IMR-90 (cell line): ENCODE measurements at regions not wholly inside any gene's neighbourhood (a gene's known extent, or its start where the extent isn't known, plus 50 kb on each side); places are given as distances from the start of the nearest gene placed in this dataset.

Source experiments
- ATAC-seq: fragments of 200-7000 bp; cut with Tn5 transposase; 2 replicates; pipeline ENCODE4 v1.9.1; 2020; ENCODE audit warnings: low read depth, mild to moderate bottlenecking, moderate library complexity
- BruUV-seq: library from RNA; stranded (reverse); fragments of 400-500 nt; replicated peaks from 2 replicates; lab custom pipeline; 2021; lab: Mats Ljungman, UMichigan
- CTCF ChIA-PET: fragments of 300-600 bp; formaldehyde crosslinking; extraction: SDS; loops from one replicate; lab custom pipeline; 2021; ENCODE audit warnings: antibody characterized with exemption; lab: Yijun Ruan, JAX
- POLR2A ChIA-PET: fragments of 300-600 bp; sonication (Branson Sonifier 250); formaldehyde crosslinking; loops from one replicate; lab custom pipeline; 2022; ENCODE audit warnings: antibody characterized with exemption; ENCODE audit not compliant: unreplicated experiment; lab: Charles Lee
- DNase-seq: peaks from one replicate; pipeline ENCODE4 v3.0.0; 2013
- H2AFZ ChIP-seq: replicated peaks from 2 replicates; pipeline ENCODE3; 2013; ENCODE audit warnings: low read length, mild to moderate bottlenecking; ENCODE audit not compliant: poor library complexity
- H2AK5ac ChIP-seq: 2 replicates; pipeline ENCODE4 v1.6.1; 2013; ENCODE audit warnings: low read depth, low read length, inconsistent platforms
- H2AK9ac ChIP-seq: replicated peaks from 2 replicates; pipeline ENCODE3; 2013; ENCODE audit warnings: mild to moderate bottlenecking, low read depth, low read length, moderate library complexity; ENCODE audit not compliant: poor library complexity
- H2BK120ac ChIP-seq: 2 replicates; pipeline ENCODE4 v1.6.1; 2013; ENCODE audit warnings: low read depth, low read length, inconsistent platforms
- H2BK15ac ChIP-seq: 3 replicates; pipeline ENCODE4 v1.6.1; 2013; ENCODE audit warnings: low read depth, low read length, inconsistent platforms
- H2BK20ac ChIP-seq: 2 replicates; pipeline ENCODE4 v1.6.1; 2013; ENCODE audit warnings: low read depth, mild to moderate bottlenecking, inconsistent platforms, low read length, moderate library complexity
- H2BK5ac ChIP-seq: 2 replicates; pipeline ENCODE4 v1.6.1; 2013; ENCODE audit warnings: mild to moderate bottlenecking, low read depth, low read length, inconsistent platforms; ENCODE audit not compliant: poor library complexity, severe bottlenecking
- H3K14ac ChIP-seq: replicated peaks from 2 replicates; pipeline ENCODE4 v1.6.1; 2013; ENCODE audit warnings: low read depth, low read length, inconsistent platforms
- H3K18ac ChIP-seq: 2 replicates; pipeline ENCODE4 v1.6.1; 2013; ENCODE audit warnings: low read depth, low read length, control low read depth
- H3K23ac ChIP-seq: 2 replicates; pipeline ENCODE4 v1.6.1; 2013; ENCODE audit warnings: low read depth, low read length, inconsistent platforms
- H3K27ac ChIP-seq: 2 replicates; pipeline ENCODE4 v1.5.1; 2013; ENCODE audit warnings: mild to moderate bottlenecking, control low read depth, low read length; ENCODE audit not compliant: insufficient read depth
- H3K27me3 ChIP-seq: 2 replicates; pipeline ENCODE4 v1.6.1; 2013; ENCODE audit warnings: low read length; ENCODE audit not compliant: control insufficient read depth, insufficient read depth
- H3K36me3 ChIP-seq: 2 replicates; pipeline ENCODE4 v1.6.1; 2013; ENCODE audit warnings: low read length, mixed read lengths; ENCODE audit not compliant: control insufficient read depth, insufficient read depth
- H3K4ac ChIP-seq: 2 replicates; pipeline ENCODE4 v1.6.1; 2013; ENCODE audit warnings: low read depth, low read length, inconsistent platforms
- H3K4me1 ChIP-seq: 2 replicates; pipeline ENCODE4 v1.6.1; 2013; ENCODE audit warnings: low read length, mixed read lengths; ENCODE audit not compliant: control insufficient read depth, insufficient read depth
- H3K4me2 ChIP-seq: 2 replicates; pipeline ENCODE4 v1.6.1; 2013; ENCODE audit warnings: low read depth, mild to moderate bottlenecking, control low read depth, low read length, moderate library complexity
- H3K4me3 ChIP-seq: 2 replicates; pipeline ENCODE4 v1.5.1; 2013; ENCODE audit warnings: low read depth, mild to moderate bottlenecking, control low read depth, low read length, moderate library complexity; ENCODE audit not compliant: insufficient read depth
- H3K56ac ChIP-seq: 2 replicates; pipeline ENCODE4 v1.6.1; 2013; ENCODE audit warnings: low read length, inconsistent platforms; ENCODE audit not compliant: insufficient read depth; ENCODE audit errors: extremely low read depth
- H3K79me1 ChIP-seq, 2 experiments: 2 replicates each; pipeline ENCODE4 v1.6.1; 2013; ENCODE audit warnings: low read length in 2 of 2, inconsistent platforms in 1 of 2, low read depth in 1 of 2
- H3K9ac ChIP-seq: 2 replicates; pipeline ENCODE4 v1.6.1; 2013; ENCODE audit warnings: low read depth, low read length, control low read depth
- H3K9me1 ChIP-seq: 2 replicates; pipeline ENCODE4 v1.6.1; 2013; ENCODE audit warnings: low read length, inconsistent platforms; ENCODE audit not compliant: insufficient read depth
- H3K9me3 ChIP-seq: 2 replicates; pipeline ENCODE4 v1.6.1; 2013; ENCODE audit warnings: low read length; ENCODE audit not compliant: control insufficient read depth, insufficient read depth
- H4K20me1 ChIP-seq: 2 replicates; pipeline ENCODE4 v1.6.1; 2013; ENCODE audit warnings: low read length, inconsistent platforms; ENCODE audit not compliant: insufficient read depth
- H4K5ac ChIP-seq: 2 replicates; pipeline ENCODE4 v1.6.1; 2013; ENCODE audit warnings: mild to moderate bottlenecking, low read depth, low read length, control low read depth
- H4K8ac ChIP-seq, 2 experiments: 2 replicates each; pipeline ENCODE4 v1.6.1; 2013; ENCODE audit warnings: low read depth in 2 of 2, low read length in 2 of 2, control low read depth in 1 of 2, inconsistent platforms in 1 of 2
- H4K91ac ChIP-seq: 2 replicates; pipeline ENCODE4 v1.6.1; 2013; ENCODE audit warnings: low read depth, low read length, inconsistent platforms; ENCODE audit not compliant: insufficient read depth
- BHLHE40 ChIP-seq: fragments of 150-350 bp; IDR thresholded peaks from 2 replicates; pipeline ENCODE4 v1.6.1; 2016; ENCODE audit warnings: mild to moderate bottlenecking, low read depth, low read length
- CEBPB ChIP-seq: IDR thresholded peaks from 2 replicates; pipeline ENCODE4 v1.6.1; 2012; ENCODE audit warnings: low read depth, low read length, improper control_type of control experiment
- CHD1 ChIP-seq: IDR thresholded peaks from 2 replicates; pipeline ENCODE4 v1.6.1; 2012; ENCODE audit warnings: low read depth, low read length, improper control_type of control experiment
- FOS ChIP-seq: fragments of 150-350 bp; IDR thresholded peaks from 2 replicates; pipeline ENCODE4 v1.6.1; 2016; ENCODE audit warnings: low read depth, low read length
- MAFK ChIP-seq: IDR thresholded peaks from 2 replicates; pipeline ENCODE4 v1.6.1; 2012; ENCODE audit warnings: low read depth, low read length, improper control_type of control experiment
- MAZ ChIP-seq: IDR thresholded peaks from 2 replicates; pipeline ENCODE4 v1.6.1; 2012; ENCODE audit warnings: low read depth, mild to moderate bottlenecking, low read length, improper control_type of control experiment, moderate library complexity, borderline replicate concordance
- MXI1 ChIP-seq: IDR thresholded peaks from 2 replicates; pipeline ENCODE4 v1.6.1; 2012; ENCODE audit warnings: low read depth, mild to moderate bottlenecking, low read length, moderate library complexity, borderline replicate concordance
- NFE2L2 ChIP-seq: fragments of 150-350 bp; IDR thresholded peaks from 2 replicates; pipeline ENCODE4 v1.6.1; 2016; ENCODE audit warnings: low read depth, mild to moderate bottlenecking, low read length
- POLR2A ChIP-seq: IDR thresholded peaks from 2 replicates; pipeline ENCODE4 v1.6.1; 2012; ENCODE audit warnings: mild to moderate bottlenecking, low read depth, low read length
- RAD21 ChIP-seq: IDR thresholded peaks from 2 replicates; pipeline ENCODE4 v1.6.1; 2012; ENCODE audit warnings: low read length, improper control_type of control experiment
- RCOR1 ChIP-seq: IDR thresholded peaks from 2 replicates; pipeline ENCODE4 v1.6.1; 2012; ENCODE audit warnings: mild to moderate bottlenecking, low read length, improper control_type of control experiment; ENCODE audit not compliant: insufficient replicate concordance
- RFX5 ChIP-seq: IDR thresholded peaks from 2 replicates; pipeline ENCODE4 v1.8.0; 2012; ENCODE audit warnings: low read depth, mild to moderate bottlenecking, low read length, moderate library complexity
- SMC3 ChIP-seq: fragments of 150-350 bp; IDR thresholded peaks from 2 replicates; pipeline ENCODE4 v1.6.1; 2016; ENCODE audit warnings: low read depth, mild to moderate bottlenecking, antibody characterized with exemption, low read length, moderate library complexity
- WGBS, 2 experiments: methylation state at CpG; one replicate each; pipeline versions ENCODE4 v1.1.5 to v1.1.7; 2013; ENCODE audit warnings: missing lambda C conversion rate in 2 of 2; ENCODE audit not compliant: insufficient read length in 1 of 2; ENCODE audit errors: extremely low coverage in 2 of 2; 5-methylcytosine and 5-hydroxymethylcytosine counted together
- dilution Hi-C: fragments of 300-500 bp; cut with HindIII; formaldehyde crosslinking; loops from one replicate; pipeline ENCODE4 v1.14.3; 2018; ENCODE audit warnings: low sequenced_read_pairs; ENCODE audit not compliant: unreplicated experiment
- in situ Hi-C: fragments of 300-500 bp; cut with MboI; formaldehyde crosslinking; loops from 3 replicates; pipeline ENCODE4 v1.14.3; 2019; ENCODE audit warnings: low sequenced_read_pairs, inconsistent platforms, mixed read lengths
- intact Hi-C: fragments of 100-400 bp; cut with micrococcal nuclease; formaldehyde crosslinking; loops from 2 replicates; pipeline ENCODE4 v1.10.0; 2022
- TF ChIP-seq, protein P1 (sequence below): fragments of 150-350 bp; IDR thresholded peaks from 2 replicates; pipeline ENCODE4 v1.6.1; 2017; ENCODE audit warnings: mild to moderate bottlenecking, antibody characterized with exemption, low read length, low read depth
- TF ChIP-seq, protein P2 (sequence below): fragments of 150-350 bp; IDR thresholded peaks from 2 replicates; pipeline ENCODE4 v1.6.1; 2016; ENCODE audit warnings: low read depth, mild to moderate bottlenecking, low read length, moderate library complexity, borderline replicate concordance
- TF ChIP-seq, protein P3 (sequence below): conservative IDR thresholded peaks from 2 replicates; pipeline ENCODE4 v1.5.1; 2012; ENCODE audit warnings: mild to moderate bottlenecking, low read depth, low read length, improper control_type of control experiment

DNA sequence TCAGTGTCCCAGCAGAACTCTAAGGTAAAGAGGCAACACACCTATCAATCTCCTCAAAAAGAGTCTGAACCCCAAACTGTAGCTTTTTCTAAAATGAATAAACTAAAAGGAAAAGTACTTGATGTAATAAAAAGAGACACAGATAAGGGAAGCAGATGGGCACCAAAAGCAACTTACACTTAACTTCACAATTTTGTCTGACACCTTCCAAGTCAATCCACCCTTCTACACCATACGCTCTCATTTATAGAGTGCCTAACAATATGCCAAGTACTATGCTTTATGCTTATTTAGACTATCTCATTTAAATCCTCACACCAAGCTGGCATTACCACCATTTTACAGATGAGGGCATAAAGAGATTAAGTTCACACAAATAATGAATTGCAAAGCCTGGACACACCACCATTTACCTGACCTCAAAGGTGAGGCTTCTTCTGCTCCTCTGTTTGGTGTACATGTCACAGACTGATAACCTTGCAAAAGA, 90.6 kb upstream of the DST start:
- Histone ChIP-seq H3K27me3 (no peaks in the 10 kb centered on the region), H2AK5ac (no peak overlapping the region), H3K4me1 (peaks cover 15% of the 10 kb centered on the region), H3K56ac (no peak overlapping the region), H4K5ac (peak overlapping the region; percentile 39; the same call in 1 of the 2 replicates), H2BK5ac (peak overlapping the region; percentile 77), H2BK15ac (0 out of 3 replicates have a peak overlapping the region, but pooled peaks have one; percentile 16), H3K36me3 (no peaks in the 10 kb centered on the region; the same call in 1 of the 2 replicates), H3K9ac (0 out of 2 replicates have a peak overlapping the region, but pooled peaks have one; percentile 18), H2BK20ac (0 out of 2 replicates have a peak overlapping the region, but pooled peaks have one; percentile 36), H3K18ac (peak overlapping the region; percentile 50; the same call in 1 of the 2 replicates), H3K9me1 (peaks cover 13% of the 10 kb centered on the region), H2AK9ac (no peak overlapping the region), H2BK120ac (peak overlapping the region; percentile 54; the same call in 1 of the 2 replicates), H2AFZ (no peak overlapping the region), H3K79me1 (peaks cover 15 to 53% of the 10 kb centered on the region in 2 experiments), H3K4ac (peak overlapping the region; percentile 42; the same call in 1 of the 2 replicates), H4K91ac (peak overlapping the region; percentile 65), H4K8ac (peak overlapping the region; percentile 6 to 10; a peak in 2 of 4 replicates), H3K4me3 (no peak overlapping the region), H3K27ac (peak overlapping the region; percentile 51; the same call in 1 of the 2 replicates), H3K14ac (peak overlapping the region; percentile 57; the same call in 1 of the 2 replicates), H3K23ac (peak overlapping the region; percentile 43; the same call in 1 of the 2 replicates), H4K20me1 (peaks cover 7% of the 10 kb centered on the region), H3K9me3 (no peaks in the 10 kb centered on the region), H3K4me2 (peak overlapping the region; percentile 68; the same call in 1 of the 2 replicates)
- no CpG with 5 or more reads among the region's 1 CpG for WGBS, 2 experiments
- intact Hi-C loops (no loop called here), dilution Hi-C loops (no loop called here), in situ Hi-C loops (no loop called here)
- CTCF ChIA-PET, result no interaction called here
- POLR2A ChIA-PET, result no interaction called here
- DNase-seq (no peak), ATAC-seq (no peak)
- no TSS peak for BruUV-seq
- TF ChIP-seq RCOR1, result no peak
- TF ChIP-seq MAZ, result no peak
- no peak for TF ChIP-seq RFX5
- TF ChIP-seq CHD1, result no peak
- no peak for TF ChIP-seq NFE2L2
- TF ChIP-seq, protein P1, sequence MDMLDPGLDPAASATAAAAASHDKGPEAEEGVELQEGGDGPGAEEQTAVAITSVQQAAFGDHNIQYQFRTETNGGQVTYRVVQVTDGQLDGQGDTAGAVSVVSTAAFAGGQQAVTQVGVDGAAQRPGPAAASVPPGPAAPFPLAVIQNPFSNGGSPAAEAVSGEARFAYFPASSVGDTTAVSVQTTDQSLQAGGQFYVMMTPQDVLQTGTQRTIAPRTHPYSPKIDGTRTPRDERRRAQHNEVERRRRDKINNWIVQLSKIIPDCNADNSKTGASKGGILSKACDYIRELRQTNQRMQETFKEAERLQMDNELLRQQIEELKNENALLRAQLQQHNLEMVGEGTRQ, result no peak
- TF ChIP-seq FOS, result no peak
- no peak for TF ChIP-seq MAFK
- no peak for TF ChIP-seq RAD21
- TF ChIP-seq, protein P2, sequence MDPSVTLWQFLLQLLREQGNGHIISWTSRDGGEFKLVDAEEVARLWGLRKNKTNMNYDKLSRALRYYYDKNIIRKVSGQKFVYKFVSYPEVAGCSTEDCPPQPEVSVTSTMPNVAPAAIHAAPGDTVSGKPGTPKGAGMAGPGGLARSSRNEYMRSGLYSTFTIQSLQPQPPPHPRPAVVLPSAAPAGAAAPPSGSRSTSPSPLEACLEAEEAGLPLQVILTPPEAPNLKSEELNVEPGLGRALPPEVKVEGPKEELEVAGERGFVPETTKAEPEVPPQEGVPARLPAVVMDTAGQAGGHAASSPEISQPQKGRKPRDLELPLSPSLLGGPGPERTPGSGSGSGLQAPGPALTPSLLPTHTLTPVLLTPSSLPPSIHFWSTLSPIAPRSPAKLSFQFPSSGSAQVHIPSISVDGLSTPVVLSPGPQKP, result no peak
- TF ChIP-seq POLR2A, result no peak
- TF ChIP-seq, protein P3, sequence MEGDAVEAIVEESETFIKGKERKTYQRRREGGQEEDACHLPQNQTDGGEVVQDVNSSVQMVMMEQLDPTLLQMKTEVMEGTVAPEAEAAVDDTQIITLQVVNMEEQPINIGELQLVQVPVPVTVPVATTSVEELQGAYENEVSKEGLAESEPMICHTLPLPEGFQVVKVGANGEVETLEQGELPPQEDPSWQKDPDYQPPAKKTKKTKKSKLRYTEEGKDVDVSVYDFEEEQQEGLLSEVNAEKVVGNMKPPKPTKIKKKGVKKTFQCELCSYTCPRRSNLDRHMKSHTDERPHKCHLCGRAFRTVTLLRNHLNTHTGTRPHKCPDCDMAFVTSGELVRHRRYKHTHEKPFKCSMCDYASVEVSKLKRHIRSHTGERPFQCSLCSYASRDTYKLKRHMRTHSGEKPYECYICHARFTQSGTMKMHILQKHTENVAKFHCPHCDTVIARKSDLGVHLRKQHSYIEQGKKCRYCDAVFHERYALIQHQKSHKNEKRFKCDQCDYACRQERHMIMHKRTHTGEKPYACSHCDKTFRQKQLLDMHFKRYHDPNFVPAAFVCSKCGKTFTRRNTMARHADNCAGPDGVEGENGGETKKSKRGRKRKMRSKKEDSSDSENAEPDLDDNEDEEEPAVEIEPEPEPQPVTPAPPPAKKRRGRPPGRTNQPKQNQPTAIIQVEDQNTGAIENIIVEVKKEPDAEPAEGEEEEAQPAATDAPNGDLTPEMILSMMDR, result no peak
- no peak for TF ChIP-seq BHLHE40
- no peak for TF ChIP-seq CEBPB
- TF ChIP-seq MXI1, result no peak
- TF ChIP-seq SMC3, result no peak
